Calu3 (cell line): ENCODE measurements at regions not wholly inside any gene's neighbourhood (a gene's known extent, or its start where the extent isn't known, plus 50 kb on each side); places are given as distances from the start of the nearest gene placed in this dataset.

Source experiments
- BruUV-seq: library from RNA; stranded (reverse); fragments of 400-500 nt; replicated peaks from 2 replicates; lab custom pipeline; 2021; lab: Mats Ljungman, UMichigan
- CTCF ChIA-PET: fragments of 300-600 bp; sonication (Branson Sonifier 250); formaldehyde crosslinking; loops from one replicate; lab custom pipeline; 2022; ENCODE audit warnings: antibody characterized with exemption; lab: Charles Lee
- DNase-seq: peaks from one replicate; pipeline ENCODE4 v3.0.0; 2022
- H3K27ac Mint-ChIP-seq: one replicate; pipeline ENCODE4 v1.8.0; 2022; ENCODE audit warnings: mixed read lengths; ENCODE audit not compliant: unreplicated experiment
- H3K27me3 Mint-ChIP-seq: one replicate; pipeline ENCODE4 v1.8.0; 2022; ENCODE audit warnings: mixed read lengths; ENCODE audit not compliant: unreplicated experiment
- H3K36me3 Mint-ChIP-seq: one replicate; pipeline ENCODE4 v1.8.0; 2022; ENCODE audit warnings: mild to moderate bottlenecking, moderate library complexity, mixed read lengths; ENCODE audit not compliant: insufficient read depth, unreplicated experiment
- H3K4me1 Mint-ChIP-seq: one replicate; pipeline ENCODE4 v1.8.0; 2022; ENCODE audit warnings: mild to moderate bottlenecking, low read depth, mixed read lengths; ENCODE audit not compliant: unreplicated experiment
- H3K4me3 Mint-ChIP-seq: one replicate; pipeline ENCODE4 v1.8.0; 2022; ENCODE audit warnings: mild to moderate bottlenecking, low read depth, moderate library complexity, mixed read lengths; ENCODE audit not compliant: unreplicated experiment
- H3K9me3 Mint-ChIP-seq: one replicate; pipeline ENCODE4 v1.8.0; 2022; ENCODE audit warnings: low read depth, mixed read lengths; ENCODE audit not compliant: unreplicated experiment
- CTCF ChIP-seq: fragments of 200-600 bp; IDR thresholded peaks from one replicate; pipeline ENCODE4 v1.8.0; 2022; ENCODE audit warnings: antibody characterized with exemption; ENCODE audit not compliant: unreplicated experiment
- intact Hi-C: fragments of 100-400 bp; cut with micrococcal nuclease; formaldehyde crosslinking; loops from one replicate; pipeline ENCODE4 v1.10.0; 2022; ENCODE audit not compliant: unreplicated experiment

DNA sequence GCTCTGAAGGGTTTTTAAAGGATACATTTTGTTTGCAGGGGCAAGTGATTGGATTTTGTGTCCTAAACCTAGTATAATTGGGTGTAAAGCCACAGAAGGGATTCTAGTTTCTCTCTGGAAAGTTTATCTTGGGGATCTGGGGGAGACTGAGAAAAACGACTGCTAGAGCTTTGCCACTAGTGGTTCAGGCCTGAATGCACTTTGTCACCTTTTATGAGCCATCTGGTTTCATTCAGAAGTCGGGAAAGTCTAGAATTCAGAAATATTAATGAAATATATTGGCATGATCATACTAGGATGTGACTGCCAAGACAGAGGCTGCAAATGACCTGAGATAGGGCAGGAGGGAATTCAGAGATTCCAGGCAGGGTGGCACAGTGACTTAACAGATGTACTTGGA is 111.5 kb upstream of the KCNK2 start:
- no TSS peak for BruUV-seq
- no peaks in the 10 kb centered on the region for H3K4me1 Mint-ChIP-seq
- no peak overlapping the region for H3K27ac Mint-ChIP-seq
- CTCF ChIA-PET: no interaction called here
- no peak for TF ChIP-seq CTCF
- H3K4me3 Mint-ChIP-seq: no peak overlapping the region
- no peak for DNase-seq
- H3K9me3 Mint-ChIP-seq: no peaks in the 10 kb centered on the region
- intact Hi-C loops: no loop called here
- H3K36me3 Mint-ChIP-seq: no peaks in the 10 kb centered on the region
- H3K27me3 Mint-ChIP-seq: no peaks in the 10 kb centered on the region

- CTCF ChIA-PET: no interaction called here
- H3K4me1 Mint-ChIP-seq: no peaks in the 10 kb centered on the region
- H3K9me3 Mint-ChIP-seq: no peaks in the 10 kb centered on the region
- intact Hi-C loops: no loop called here
- H3K4me3 Mint-ChIP-seq: no peak overlapping the region
- no peak overlapping the region for H3K27ac Mint-ChIP-seq
- TF ChIP-seq CTCF: no peak
- H3K36me3 Mint-ChIP-seq: no peaks in the 10 kb centered on the region
- BruUV-seq: no TSS peak
- no peaks in the 10 kb centered on the region for H3K27me3 Mint-ChIP-seq
- no peak for DNase-seq
Observed at GRCh38 chr1:214974002-214974401, 108.5 kb upstream of the KCNK2 start.

DNA sequence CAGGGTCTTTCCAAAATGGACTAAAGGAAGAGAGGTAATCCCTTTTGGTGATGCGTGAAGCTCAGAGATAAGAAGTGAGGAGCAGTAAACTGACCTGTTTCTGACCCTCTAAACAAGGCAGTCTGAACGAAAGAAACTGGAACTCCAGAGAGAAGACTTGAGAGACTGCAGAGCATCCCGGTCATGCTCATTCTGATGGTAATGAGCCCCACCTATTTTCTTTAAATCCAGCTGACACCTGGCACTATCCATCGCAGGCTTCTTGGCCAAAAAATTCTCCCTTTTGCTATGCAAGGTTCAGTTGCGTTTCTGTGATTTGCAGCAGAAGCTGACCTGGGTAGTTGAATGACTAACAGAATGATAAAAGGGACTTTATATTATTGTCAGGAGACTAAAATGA is 105.9 kb upstream of the KCNK2 start:
- H3K9me3 Mint-ChIP-seq: no peaks in the 10 kb centered on the region
- no peak overlapping the region for H3K4me3 Mint-ChIP-seq
- no peak for DNase-seq
- H3K27me3 Mint-ChIP-seq: no peaks in the 10 kb centered on the region
- TF ChIP-seq CTCF: no peak
- no peaks in the 10 kb centered on the region for H3K4me1 Mint-ChIP-seq
- no TSS peak for BruUV-seq
- no peaks in the 10 kb centered on the region for H3K36me3 Mint-ChIP-seq
- no peak overlapping the region for H3K27ac Mint-ChIP-seq
- CTCF ChIA-PET: interaction anchor here (0.6 kb wide), 1 partner anchor 33 kb away, joined by 5 read pairs; no protein-coding TSS in a partner anchor
- intact Hi-C loops: no loop called here

GRCh38 chr1:214977110-214977509 is 105.4 kb upstream of the KCNK2 start:
- intact Hi-C loops: no loop called here
- no TSS peak for BruUV-seq
- CTCF ChIA-PET: no interaction called here
- no peaks in the 10 kb centered on the region for H3K9me3 Mint-ChIP-seq
- no peak for DNase-seq
- no peaks in the 10 kb centered on the region for H3K27me3 Mint-ChIP-seq
- TF ChIP-seq CTCF: no peak
- H3K4me3 Mint-ChIP-seq: no peak overlapping the region
- no peaks in the 10 kb centered on the region for H3K4me1 Mint-ChIP-seq
- H3K27ac Mint-ChIP-seq: no peak overlapping the region
- H3K36me3 Mint-ChIP-seq: no peaks in the 10 kb centered on the region
